Psoas muscle (tissue), 7 donors: ENCODE measurements at regions not wholly inside any gene's neighbourhood (a gene's known extent, or its start where the extent isn't known, plus 50 kb on each side); places are given as distances from the start of the nearest gene placed in this dataset.
A peak's percentile ranks its signal among the peaks of the same experiment; 100 is the strongest.

ENCODE experiments used
- ATAC-seq, 4 donors: fragments of 200-7000 bp; cut with Tn5 transposase; one replicate each; pipeline ENCODE4 v1.9.1; 2020; ENCODE audit warnings: moderate library complexity in 3 of 4, mild to moderate bottlenecking in 2 of 4
- DNase-seq, 2 donors: peaks; one replicate each; pipeline ENCODE4 v3.0.0-alpha.2; 2020
- H3K27ac ChIP-seq: fragments of 200-600 bp; one replicate; pipeline ENCODE4 v1.8.0; 2022
- H3K27me3 ChIP-seq, 3 donors: fragments of 200-600 bp in 1 of 3; one replicate each; pipeline versions ENCODE4 v1.6.1 to v1.8.0; 2013 to 2022; ENCODE audit warnings: low read length in 2 of 3, mild to moderate bottlenecking in 2 of 3, moderate library complexity in 1 of 3; ENCODE audit not compliant: insufficient read depth in 3 of 3
- H3K36me3 ChIP-seq, 2 donors: fragments of 200-600 bp in 1 of 2; one replicate each; pipeline versions ENCODE4 v1.6.1 to v1.8.0; 2013 to 2022; ENCODE audit warnings: low read depth in 1 of 2, mild to moderate bottlenecking in 1 of 2, moderate library complexity in 1 of 2; ENCODE audit not compliant: insufficient read depth in 1 of 2
- H3K4me1 ChIP-seq: fragments of 200-600 bp; one replicate; pipeline ENCODE4 v1.8.0; 2022
- H3K4me3 ChIP-seq: fragments of 200-600 bp; one replicate; pipeline ENCODE4 v1.8.0; 2022; ENCODE audit warnings: mild to moderate bottlenecking
- H3K9me3 ChIP-seq: fragments of 200-600 bp; one replicate; pipeline ENCODE4 v1.8.0; 2022
- CTCF ChIP-seq: fragments of 200-600 bp; IDR thresholded peaks from one replicate; pipeline ENCODE4 v1.8.0; 2022; ENCODE audit warnings: antibody characterized with exemption
- WGBS, 3 donors: extraction: QIAGEN DNeasy Blood & Tissue Kit; methylation state at CpG; one replicate each; pipeline versions ENCODE4 v1.1.6 to v1.1.7; 2013; 5-methylcytosine and 5-hydroxymethylcytosine counted together
- intact Hi-C, 2 donors: fragments of 100-400 bp; cut with DNase I; formaldehyde crosslinking; loops; one replicate each; pipeline versions ENCODE4 v1.11.0 to v1.14.2; 2022
- donor health status: healthy with polysubstance abuse.
- donor health status: DM: no; HTN: no; CAD: no; lungs with moderate emphysema.
- donor health status: Bipolar disorder and iron deficiency.
- donor health status: healthy.
- donor health status: DM: yes; HTN: yes; CAD: no.
- donor health status: DM: no; HTN: no; CAD: no.
- donor health status: DM: yes; HTN: yes; CAD: no.

DNA sequence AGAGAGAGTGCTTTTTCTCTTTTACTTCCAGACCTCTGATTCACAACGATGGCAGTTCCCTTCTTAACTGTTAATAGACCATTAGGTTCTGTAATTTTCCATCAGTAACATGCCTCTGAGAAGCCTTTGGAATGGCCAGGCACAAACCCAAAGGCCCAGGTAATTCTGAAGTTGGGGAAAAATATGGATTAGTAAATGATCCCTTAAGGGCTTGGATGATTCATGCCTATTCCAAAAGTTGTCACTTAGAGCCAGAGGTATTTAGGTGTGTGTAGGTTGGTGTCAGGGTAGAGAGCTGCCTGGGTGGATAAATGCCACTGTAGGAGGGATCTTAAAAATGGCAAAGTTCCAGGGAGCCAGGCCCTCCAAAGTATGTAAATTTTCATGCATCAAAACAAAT, 228.8 kb downstream of the PLK2 start:
- intact Hi-C loops = loop anchor here in 1 of 2 donors (5.0 kb wide), 1 partner anchor 1331 kb away; no protein-coding TSS in a partner anchor
- ATAC-seq = no peak
- 21 to 37% (median 25%) methylated on average over 1 of the region's 1 CpG for WGBS, 3 donors

GRCh38 chr5:58228896-58229295, 231.0 kb downstream of the PLK2 start:
- TF ChIP-seq CTCF = no peak
- WGBS, 3 donors = 33 to 46% (median 37%) methylated on average over 5 of the region's 5 CpGs
- intact Hi-C loops = no loop called here

More for the DNA sequence above, 228.8 kb downstream of the PLK2 start:
- DNase-seq = no peak
- Histone ChIP-seq H3K27ac (no peak overlapping the region), H3K4me1 (peaks cover 17% of the 10 kb centered on the region), H3K4me3 (no peak overlapping the region), H3K27me3 (no peaks in the 10 kb centered on the region), H3K36me3 (no peaks in the 10 kb centered on the region), H3K9me3 (no peaks in the 10 kb centered on the region)
- TF ChIP-seq CTCF = no peak

GRCh38 chr5:58227858-58228257, 232.0 kb downstream of the PLK2 start:
- peaks cover 17% of the 10 kb centered on the region for H3K4me1 ChIP-seq
- TF ChIP-seq CTCF = no peak
- H3K4me3 ChIP-seq = no peak overlapping the region
- no peak overlapping the region for H3K27ac ChIP-seq
- intact Hi-C loops = no loop called here
- DNase-seq (no peak), ATAC-seq (no peak)
- no peaks in the 10 kb centered on the region for H3K9me3 ChIP-seq
- WGBS, 3 donors = 78 to 84% (median 78%) methylated on average over 3 of the region's 3 CpGs
- no peaks in the 10 kb centered on the region for H3K27me3 ChIP-seq
- H3K36me3 ChIP-seq = no peaks in the 10 kb centered on the region

More at GRCh38 chr5:58228896-58229295, 231.0 kb downstream of the PLK2 start:
- no peaks in the 10 kb centered on the region for H3K36me3 ChIP-seq
- no peaks in the 10 kb centered on the region for H3K27me3 ChIP-seq
- ATAC-seq (peak in 2 of 4 donors; percentile 44 to 60), DNase-seq (no peak)
- H3K9me3 ChIP-seq = no peaks in the 10 kb centered on the region
- H3K4me1 ChIP-seq = peaks cover 17% of the 10 kb centered on the region
- H3K27ac ChIP-seq = no peak overlapping the region
- H3K4me3 ChIP-seq = no peak overlapping the region

GRCh38 chr5:58224661-58225060, 235.2 kb downstream of the PLK2 start:
- H3K4me3 ChIP-seq = no peak overlapping the region
- no peaks in the 10 kb centered on the region for H3K27me3 ChIP-seq
- H3K27ac ChIP-seq = no peak overlapping the region
- no peaks in the 10 kb centered on the region for H3K36me3 ChIP-seq
- no peak for TF ChIP-seq CTCF
- 58 to 62% (median 60%) methylated on average over 5 of the region's 5 CpGs for WGBS, 3 donors
- H3K9me3 ChIP-seq = no peaks in the 10 kb centered on the region
- intact Hi-C loops = no loop called here
- DNase-seq (no peak), ATAC-seq (no peak)
- peaks cover 17% of the 10 kb centered on the region for H3K4me1 ChIP-seq

- intact Hi-C loops = no loop called here
- TF ChIP-seq CTCF = no peak
- 75 to 78% (median 78%) methylated on average over 4 of the region's 4 CpGs for WGBS, 3 donors
- ATAC-seq = no peak
- no peaks in the 10 kb centered on the region for H3K9me3 ChIP-seq
- no peaks in the 10 kb centered on the region for H3K36me3 ChIP-seq
- H3K4me3 ChIP-seq = no peak overlapping the region
- peaks cover 17% of the 10 kb centered on the region for H3K4me1 ChIP-seq
- no peaks in the 10 kb centered on the region for H3K27me3 ChIP-seq
- H3K27ac ChIP-seq = no peak overlapping the region
- DNase-seq = no peak
Observed at GRCh38 chr5:58224221-58224620, 235.7 kb downstream of the PLK2 start.
